ENCODE measurements at regions not wholly inside any gene's neighbourhood (a gene's known extent, or its start where the extent isn't known, plus 50 kb on each side); places are given as distances from the start of the nearest gene placed in this dataset.

GRCh38 chr13:73671732-73672131, 462.5 kb downstream of the KLF12 start:
- no peak for TF ChIP-seq CTCF (IDR thresholded peaks at IDR 0.05)
- TF ChIP-seq, protein P1, sequence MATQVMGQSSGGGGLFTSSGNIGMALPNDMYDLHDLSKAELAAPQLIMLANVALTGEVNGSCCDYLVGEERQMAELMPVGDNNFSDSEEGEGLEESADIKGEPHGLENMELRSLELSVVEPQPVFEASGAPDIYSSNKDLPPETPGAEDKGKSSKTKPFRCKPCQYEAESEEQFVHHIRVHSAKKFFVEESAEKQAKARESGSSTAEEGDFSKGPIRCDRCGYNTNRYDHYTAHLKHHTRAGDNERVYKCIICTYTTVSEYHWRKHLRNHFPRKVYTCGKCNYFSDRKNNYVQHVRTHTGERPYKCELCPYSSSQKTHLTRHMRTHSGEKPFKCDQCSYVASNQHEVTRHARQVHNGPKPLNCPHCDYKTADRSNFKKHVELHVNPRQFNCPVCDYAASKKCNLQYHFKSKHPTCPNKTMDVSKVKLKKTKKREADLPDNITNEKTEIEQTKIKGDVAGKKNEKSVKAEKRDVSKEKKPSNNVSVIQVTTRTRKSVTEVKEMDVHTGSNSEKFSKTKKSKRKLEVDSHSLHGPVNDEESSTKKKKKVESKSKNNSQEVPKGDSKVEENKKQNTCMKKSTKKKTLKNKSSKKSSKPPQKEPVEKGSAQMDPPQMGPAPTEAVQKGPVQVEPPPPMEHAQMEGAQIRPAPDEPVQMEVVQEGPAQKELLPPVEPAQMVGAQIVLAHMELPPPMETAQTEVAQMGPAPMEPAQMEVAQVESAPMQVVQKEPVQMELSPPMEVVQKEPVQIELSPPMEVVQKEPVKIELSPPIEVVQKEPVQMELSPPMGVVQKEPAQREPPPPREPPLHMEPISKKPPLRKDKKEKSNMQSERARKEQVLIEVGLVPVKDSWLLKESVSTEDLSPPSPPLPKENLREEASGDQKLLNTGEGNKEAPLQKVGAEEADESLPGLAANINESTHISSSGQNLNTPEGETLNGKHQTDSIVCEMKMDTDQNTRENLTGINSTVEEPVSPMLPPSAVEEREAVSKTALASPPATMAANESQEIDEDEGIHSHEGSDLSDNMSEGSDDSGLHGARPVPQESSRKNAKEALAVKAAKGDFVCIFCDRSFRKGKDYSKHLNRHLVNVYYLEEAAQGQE (IDR thresholded peaks at IDR 0.05; ENCODE audit: insufficient read depth in 1 of 2, low read depth in 2 of 2, low read length in 1 of 2), result no peak
- TF ChIP-seq POLR2AphosphoS5 (IDR thresholded peaks at IDR 0.05; ENCODE audit: low read depth, low read length), result no peak
- no peak for TF ChIP-seq TCF7L2 (IDR thresholded peaks at IDR 0.05; ENCODE audit: low read depth, low read length)
- TF ChIP-seq SIN3A (IDR thresholded peaks at IDR 0.05; ENCODE audit: borderline replicate concordance, insufficient read depth, low read depth, low read length), result no peak
- no peaks in the 10 kb centered on the region for H3K4me1 ChIP-seq (ENCODE audit: control insufficient read depth, insufficient read depth, low read length)
- ATAC-seq (no peak), DNase-seq (ENCODE audit: low read depth, low spot score) (no peak)
- no peak overlapping the region for H3K4me3 ChIP-seq (ENCODE audit: low read depth in 2 of 2, low read length in 2 of 2)
- no peaks in the 10 kb centered on the region for H3K27me3 ChIP-seq (ENCODE audit: control insufficient read depth, insufficient read depth, low read length)
- no TSS peak for BruUV-seq (replicated peaks)
- intact Hi-C loops (cut with micrococcal nuclease; ENCODE audit: unreplicated experiment), result no loop called here
- in situ Hi-C loops (cut with HindIII; ENCODE audit: low pct_unique_long_range_greater_than_20kb, low sequenced_read_pairs), result no loop called here
- H3K36me3 ChIP-seq (ENCODE audit: control insufficient read depth, insufficient read depth, low read length), result no peaks in the 10 kb centered on the region
- H3K9me3 ChIP-seq (ENCODE audit: control insufficient read depth, insufficient read depth, low read depth, low read length), result no peaks in the 10 kb centered on the region
- no peak overlapping the region for H3K27ac ChIP-seq (ENCODE audit: low read length)
- POLR2A ChIA-PET, result no interaction called here
- CTCF ChIA-PET, result no interaction called here

DNA sequence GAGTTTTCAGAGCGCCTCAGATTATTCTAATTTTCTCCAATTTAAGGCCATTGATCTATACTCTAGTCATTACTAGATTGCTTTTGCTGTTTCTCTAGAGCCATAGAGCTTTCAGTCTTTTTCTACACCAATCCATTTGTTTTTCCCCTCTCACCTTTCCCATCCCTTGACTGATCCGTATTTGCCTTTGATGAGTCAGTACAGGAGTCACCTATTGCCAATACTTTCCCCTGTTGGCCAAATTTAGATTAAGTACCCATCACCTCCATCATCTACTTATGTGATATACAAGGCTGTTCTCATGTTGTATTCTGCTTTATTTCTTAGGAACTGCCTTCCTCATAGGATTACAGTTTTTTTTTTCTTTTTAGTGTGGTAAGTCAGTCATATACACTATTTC, 463.2 kb downstream of the KLF12 start:
- ChIA-PET CTCF (no interaction called here), POLR2A (no interaction called here)
- BruUV-seq (replicated peaks), result no TSS peak
- Histone ChIP-seq H3K4me3 (ENCODE audit: low read depth in 2 of 2, low read length in 2 of 2) (no peak overlapping the region), H3K27me3 (ENCODE audit: control insufficient read depth, insufficient read depth, low read length) (no peaks in the 10 kb centered on the region), H3K9me3 (ENCODE audit: control insufficient read depth, insufficient read depth, low read depth, low read length) (no peaks in the 10 kb centered on the region), H3K4me1 (ENCODE audit: control insufficient read depth, insufficient read depth, low read length) (no peaks in the 10 kb centered on the region), H3K27ac (ENCODE audit: low read length) (no peak overlapping the region), H3K36me3 (ENCODE audit: control insufficient read depth, insufficient read depth, low read length) (no peaks in the 10 kb centered on the region)
- in situ Hi-C loops (cut with HindIII; ENCODE audit: low pct_unique_long_range_greater_than_20kb, low sequenced_read_pairs) (no loop called here), intact Hi-C loops (cut with micrococcal nuclease; ENCODE audit: unreplicated experiment) (no loop called here)
- no peak for DNase-seq (ENCODE audit: low read depth, low spot score)
- ATAC-seq, result no peak
- TF ChIP-seq SIN3A (IDR thresholded peaks at IDR 0.05; ENCODE audit: borderline replicate concordance, insufficient read depth, low read depth, low read length) (no peak), CTCF (IDR thresholded peaks at IDR 0.05) (no peak), POLR2AphosphoS5 (IDR thresholded peaks at IDR 0.05; ENCODE audit: low read depth, low read length) (no peak), TCF7L2 (IDR thresholded peaks at IDR 0.05; ENCODE audit: low read depth, low read length) (no peak)
- TF ChIP-seq, protein P1 (IDR thresholded peaks at IDR 0.05; ENCODE audit: insufficient read depth in 1 of 2, low read depth in 2 of 2, low read length in 1 of 2), result no peak
